Activated T-cell treated with anti-CD3 and anti-CD28 coated beads, Interleukin-2, amount 50 U/mL, for 24 hours (primary cell): ENCODE measurements at regions not wholly inside any gene's neighbourhood (a gene's known extent, or its start where the extent isn't known, plus 50 kb on each side); places are given as distances from the start of the nearest gene placed in this dataset.
"Not testable (repeated sequence)": the region's sequence is repeated elsewhere in the genome, so short reads cannot be mapped to it uniquely, and the experiment has no call there.

Source experiments
- DNase-seq: peaks from one replicate; pipeline ENCODE4 v3.0.0-alpha.2; 2020
- H3K27ac Mint-ChIP-seq: 2 replicates; pipeline ENCODE4 v1.8.0; 2020; ENCODE audit warnings: mild to moderate bottlenecking, mixed read lengths
- H3K27me3 Mint-ChIP-seq: 2 replicates; pipeline ENCODE4 v1.8.0; 2020; ENCODE audit warnings: mixed read lengths
- H3K36me3 Mint-ChIP-seq: 2 replicates; pipeline ENCODE4 v1.8.0; 2020; ENCODE audit warnings: low read depth, mixed read lengths
- H3K4me1 Mint-ChIP-seq: 2 replicates; pipeline ENCODE4 v1.8.0; 2020; ENCODE audit warnings: low read depth, mixed read lengths
- H3K4me3 Mint-ChIP-seq: 2 replicates; pipeline ENCODE4 v1.8.0; 2020; ENCODE audit warnings: mild to moderate bottlenecking, moderate library complexity, mixed read lengths
- H3K9me3 Mint-ChIP-seq: 2 replicates; pipeline ENCODE4 v1.8.0; 2020; ENCODE audit warnings: mixed read lengths

GRCh38 chr4:38367642-38368174 is 296.3 kb upstream of the KLF3 start:
- DNase-seq: no peak
- Mint-ChIP-seq H3K4me1 (peaks cover 32% of the 10 kb centered on the region), H3K9me3 (peaks cover 3% of the 10 kb centered on the region), H3K36me3 (no peaks in the 10 kb centered on the region), H3K27ac (no peak overlapping the region), H3K4me3 (no peak overlapping the region), H3K27me3 (no peaks in the 10 kb centered on the region)

GRCh38 chr4:38368613-38369012 is 295.4 kb upstream of the KLF3 start:
- no peaks in the 10 kb centered on the region for H3K36me3 Mint-ChIP-seq
- no peaks in the 10 kb centered on the region for H3K27me3 Mint-ChIP-seq
- H3K4me1 Mint-ChIP-seq: peaks cover 40% of the 10 kb centered on the region
- no peak overlapping the region for H3K27ac Mint-ChIP-seq
- H3K4me3 Mint-ChIP-seq: no peak overlapping the region
- H3K9me3 Mint-ChIP-seq: peaks cover 4% of the 10 kb centered on the region
- no peak for DNase-seq

DNA sequence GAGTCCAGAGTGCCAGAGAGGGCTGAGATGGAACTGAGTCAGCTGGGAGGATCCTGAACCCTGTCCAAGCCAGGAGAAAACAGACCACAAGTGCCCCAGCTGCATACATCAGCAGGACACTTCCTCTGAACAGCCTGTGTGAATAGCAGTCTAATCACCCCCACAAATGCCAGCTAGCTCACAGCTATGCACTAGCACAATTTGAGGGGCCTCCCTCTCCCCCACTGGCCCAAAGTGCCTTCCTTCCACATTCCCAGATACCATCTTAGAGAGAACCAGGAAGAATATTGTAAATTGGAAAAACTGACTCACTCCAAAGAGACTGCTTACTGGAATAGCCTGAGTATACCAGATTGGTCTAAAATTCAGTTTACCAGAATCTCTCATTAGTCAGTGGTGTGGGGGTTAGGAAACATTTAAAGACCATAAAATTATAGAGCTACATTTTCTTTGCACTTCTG is 292.6 kb upstream of the KLF3 start:
- Mint-ChIP-seq H3K27ac (no peak overlapping the region), H3K27me3 (no peaks in the 10 kb centered on the region), H3K9me3 (peaks cover 4% of the 10 kb centered on the region), H3K4me3 (no peak overlapping the region), H3K4me1 (peaks cover 36% of the 10 kb centered on the region), H3K36me3 (no peaks in the 10 kb centered on the region)
- DNase-seq: no peak

DNA sequence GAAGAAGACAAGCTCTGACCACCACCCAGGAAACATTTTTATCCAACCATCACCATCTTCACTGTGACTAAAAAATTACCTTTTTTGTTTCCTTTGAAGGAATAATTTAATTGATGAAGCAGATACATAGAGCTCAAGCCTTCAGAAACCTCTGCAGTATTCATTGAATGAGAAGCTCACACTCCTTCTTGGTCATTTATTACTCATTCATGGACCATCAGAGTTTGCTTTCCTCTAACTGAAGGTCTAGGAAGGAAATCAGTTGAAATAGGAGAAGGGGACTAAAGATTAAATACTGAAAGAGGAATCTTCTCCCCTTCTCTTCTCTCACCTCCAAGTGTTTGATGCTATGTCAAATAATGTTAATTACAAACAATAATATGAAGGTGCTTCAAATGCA is 290.6 kb upstream of the KLF3 start:
- Mint-ChIP-seq H3K9me3 (peaks cover 4% of the 10 kb centered on the region), H3K27ac (no peak overlapping the region), H3K27me3 (no peaks in the 10 kb centered on the region), H3K4me1 (peaks cover 20% of the 10 kb centered on the region), H3K36me3 (no peaks in the 10 kb centered on the region), H3K4me3 (no peak overlapping the region)
- DNase-seq: no peak

- Mint-ChIP-seq H3K27me3 (no peaks in the 10 kb centered on the region), H3K4me3 (no peak overlapping the region), H3K9me3 (peaks cover 4% of the 10 kb centered on the region), H3K36me3 (no peaks in the 10 kb centered on the region), H3K27ac (no peak overlapping the region), H3K4me1 (peaks cover 11% of the 10 kb centered on the region)
- DNase-seq: no peak
These were observed 286.8 kb upstream of the KLF3 start for GRCh38 chr4:38377195-38377594.

DNA sequence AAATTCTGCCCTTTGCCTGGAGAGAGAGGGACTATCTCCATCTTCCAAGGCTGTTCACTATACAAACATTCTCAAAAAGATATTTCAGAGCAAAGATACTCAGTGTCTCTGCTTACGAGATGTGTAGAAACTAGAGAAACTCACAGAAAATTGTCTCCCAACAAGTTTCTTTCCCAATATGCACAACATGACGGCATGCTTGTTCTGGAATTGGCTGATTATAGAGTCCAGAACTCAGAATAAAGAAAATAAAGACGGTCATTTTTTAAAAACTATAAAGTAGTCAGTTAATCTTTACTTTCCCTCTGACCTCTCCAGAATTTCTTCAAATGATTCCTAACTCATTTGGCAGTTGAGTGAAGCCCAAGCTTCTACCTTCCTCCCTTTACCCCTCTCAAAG is 285.5 kb upstream of the KLF3 start:
- no peak overlapping the region for H3K4me3 Mint-ChIP-seq
- no peak overlapping the region for H3K27ac Mint-ChIP-seq
- H3K4me1 Mint-ChIP-seq: peaks cover 4% of the 10 kb centered on the region
- no peaks in the 10 kb centered on the region for H3K9me3 Mint-ChIP-seq
- no peak for DNase-seq
- H3K36me3 Mint-ChIP-seq: no peaks in the 10 kb centered on the region
- H3K27me3 Mint-ChIP-seq: no peaks in the 10 kb centered on the region

GRCh38 chr4:38381788-38382187 is 282.2 kb upstream of the KLF3 start:
- no peaks in the 10 kb centered on the region for H3K9me3 Mint-ChIP-seq
- no peaks in the 10 kb centered on the region for H3K36me3 Mint-ChIP-seq
- no peaks in the 10 kb centered on the region for H3K27me3 Mint-ChIP-seq
- H3K4me1 Mint-ChIP-seq: peaks cover 20% of the 10 kb centered on the region
- no peak for DNase-seq
- H3K4me3 Mint-ChIP-seq: no peak overlapping the region
- no peak overlapping the region for H3K27ac Mint-ChIP-seq

DNA sequence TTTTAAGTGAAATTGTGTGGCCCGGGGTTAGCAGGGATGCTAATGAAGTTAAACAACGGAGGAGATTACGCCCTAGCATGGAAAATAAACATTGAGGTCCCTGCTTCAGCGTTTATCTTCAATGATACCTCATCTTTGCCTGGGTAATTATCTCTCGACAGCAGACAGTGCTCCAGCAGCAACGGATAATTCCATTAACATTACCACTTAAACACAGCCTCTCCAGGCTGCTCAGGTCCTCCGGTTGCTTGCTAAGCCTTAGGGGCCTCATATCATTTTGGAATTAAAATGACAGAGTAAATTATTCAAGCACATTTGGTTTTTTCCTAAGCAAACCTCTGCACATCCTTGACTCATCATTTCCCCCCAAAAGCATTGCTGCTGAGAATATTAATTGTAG is 281.5 kb upstream of the KLF3 start:
- no peak overlapping the region for H3K27ac Mint-ChIP-seq
- no peak for DNase-seq
- no peak overlapping the region for H3K4me3 Mint-ChIP-seq
- no peaks in the 10 kb centered on the region for H3K27me3 Mint-ChIP-seq
- H3K36me3 Mint-ChIP-seq: no peaks in the 10 kb centered on the region
- H3K9me3 Mint-ChIP-seq: no peaks in the 10 kb centered on the region
- peaks cover 21% of the 10 kb centered on the region for H3K4me1 Mint-ChIP-seq

DNA sequence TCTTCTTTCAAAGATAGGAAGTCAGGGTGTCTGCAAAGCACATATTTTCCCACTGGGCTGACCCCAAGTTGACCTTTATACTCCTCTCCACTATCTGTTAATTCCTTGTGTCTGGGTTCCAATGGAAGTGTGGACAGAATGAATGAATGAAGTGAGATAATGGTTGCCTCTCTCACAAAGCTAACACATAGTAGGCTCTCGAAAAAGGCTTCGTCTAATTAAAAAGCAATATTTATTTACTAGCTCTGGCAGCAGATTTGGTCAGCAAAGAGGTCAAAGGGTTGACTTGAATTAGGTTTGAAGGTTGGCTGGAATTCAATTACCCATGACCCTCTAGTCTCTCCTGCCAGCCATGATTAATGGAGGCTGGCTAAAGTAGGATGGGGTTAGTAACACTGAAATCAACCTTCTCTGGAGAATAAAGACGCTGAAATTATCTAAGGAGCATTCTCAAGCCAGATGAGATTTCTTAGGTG is 280.3 kb upstream of the KLF3 start:
- DNase-seq: no peak
- Mint-ChIP-seq H3K27ac (no peak overlapping the region), H3K36me3 (no peaks in the 10 kb centered on the region), H3K4me1 (peaks cover 21% of the 10 kb centered on the region), H3K27me3 (no peaks in the 10 kb centered on the region), H3K9me3 (peaks cover 4% of the 10 kb centered on the region), H3K4me3 (no peak overlapping the region)

DNA sequence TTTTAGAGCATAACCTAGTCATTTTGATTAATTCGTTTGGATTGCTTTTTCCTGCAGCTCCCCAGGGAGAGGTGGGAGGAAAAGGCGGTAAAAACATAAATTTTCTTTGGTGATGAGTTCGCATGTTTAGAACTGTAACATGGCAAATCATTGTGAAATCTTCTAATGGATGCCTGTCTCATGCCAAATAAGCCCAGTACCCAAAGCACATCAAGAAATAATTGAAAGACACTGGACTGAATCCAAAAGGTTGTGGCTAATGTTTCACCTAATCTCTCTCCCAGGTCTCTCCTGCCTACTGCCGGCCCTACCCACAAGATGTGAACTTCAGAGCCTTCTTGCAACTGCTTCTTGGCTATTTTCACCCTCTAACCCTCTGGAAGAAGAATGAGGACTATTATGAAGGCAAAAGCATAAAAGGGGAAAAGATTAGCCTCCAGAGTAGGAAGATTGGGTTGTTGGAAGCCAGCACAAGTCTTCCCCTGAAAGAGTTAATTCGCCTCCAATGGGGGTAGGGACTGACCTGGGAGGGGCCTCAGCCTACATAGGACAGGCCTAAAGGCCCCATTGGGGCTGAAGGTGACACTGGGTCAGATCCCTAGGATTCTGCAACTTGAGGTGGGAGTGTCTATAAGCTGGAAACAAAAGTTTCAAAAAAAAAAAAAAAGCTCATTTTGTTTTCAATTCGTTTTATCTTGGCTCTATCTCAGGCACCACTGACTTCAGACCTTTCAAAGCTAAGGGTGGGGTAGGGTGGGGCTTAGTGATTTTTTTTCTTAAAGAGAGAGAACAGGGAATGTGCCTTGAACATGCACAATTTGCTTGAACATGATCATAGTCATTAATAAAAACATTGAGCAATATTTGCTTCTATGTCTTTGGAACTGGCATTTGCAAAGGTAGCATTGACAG is 278.6 kb upstream of the KLF3 start:
- H3K36me3 Mint-ChIP-seq: peaks cover 2% of the 10 kb centered on the region
- peaks cover 28% of the 10 kb centered on the region for H3K4me1 Mint-ChIP-seq
- H3K9me3 Mint-ChIP-seq: peaks cover 13% of the 10 kb centered on the region
- H3K4me3 Mint-ChIP-seq: no peak overlapping the region
- no peaks in the 10 kb centered on the region for H3K27me3 Mint-ChIP-seq
- no peak for DNase-seq
- H3K27ac Mint-ChIP-seq: no peak overlapping the region

GRCh38 chr4:38386005-38386551 is 277.9 kb upstream of the KLF3 start:
- H3K36me3 Mint-ChIP-seq: peaks cover 2% of the 10 kb centered on the region
- H3K27me3 Mint-ChIP-seq: no peaks in the 10 kb centered on the region
- H3K4me1 Mint-ChIP-seq: peaks cover 28% of the 10 kb centered on the region
- H3K27ac Mint-ChIP-seq: no peak overlapping the region
- no peak overlapping the region for H3K4me3 Mint-ChIP-seq
- DNase-seq: no peak
- peaks cover 20% of the 10 kb centered on the region for H3K9me3 Mint-ChIP-seq

GRCh38 chr4:38386654-38387188 is 277.3 kb upstream of the KLF3 start:
- no peak for DNase-seq
- Mint-ChIP-seq H3K9me3 (peaks cover 25% of the 10 kb centered on the region), H3K36me3 (peaks cover 5% of the 10 kb centered on the region), H3K27me3 (no peaks in the 10 kb centered on the region), H3K27ac (no peak overlapping the region), H3K4me3 (no peak overlapping the region), H3K4me1 (peaks cover 28% of the 10 kb centered on the region)

GRCh38 chr4:38387348-38387747 is 276.7 kb upstream of the KLF3 start:
- Mint-ChIP-seq H3K9me3 (peaks cover 29% of the 10 kb centered on the region), H3K27ac (no peak overlapping the region), H3K4me3 (no peak overlapping the region), H3K4me1 (peaks cover 28% of the 10 kb centered on the region), H3K36me3 (peaks cover 7% of the 10 kb centered on the region), H3K27me3 (no peaks in the 10 kb centered on the region)
- DNase-seq: no peak

DNA sequence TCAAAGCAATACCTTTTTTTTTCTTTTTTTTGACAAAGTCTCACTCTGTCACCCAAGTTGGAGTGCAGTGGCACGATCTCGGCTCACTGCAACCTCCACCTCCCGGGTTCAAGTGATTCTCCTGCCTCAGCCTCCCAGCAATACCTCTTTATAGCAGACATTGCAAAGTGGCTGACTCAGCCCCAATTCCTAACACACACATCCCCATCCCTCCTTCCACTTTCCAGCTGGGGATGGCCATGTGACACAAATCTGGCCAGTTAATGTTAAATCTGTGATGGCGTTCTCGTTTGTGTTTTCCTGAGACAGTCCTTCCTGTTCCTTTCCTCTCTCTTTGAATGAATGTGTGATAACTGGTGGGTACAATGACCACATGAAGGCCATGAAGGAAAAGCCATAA is 276.2 kb upstream of the KLF3 start:
- DNase-seq: no peak
- Mint-ChIP-seq H3K27me3 (no peaks in the 10 kb centered on the region), H3K36me3 (peaks cover 7% of the 10 kb centered on the region), H3K4me1 (peaks cover 26% of the 10 kb centered on the region), H3K4me3 (no peak overlapping the region), H3K27ac (no peak overlapping the region), H3K9me3 (peaks cover 31% of the 10 kb centered on the region)

- not testable (repeated sequence) for DNase-seq, H3K4me3 Mint-ChIP-seq, H3K36me3 Mint-ChIP-seq, H3K27me3 Mint-ChIP-seq, H3K27ac Mint-ChIP-seq
- Mint-ChIP-seq H3K4me1 (peaks cover 25% of the 10 kb centered on the region), H3K9me3 (peaks cover 35% of the 10 kb centered on the region)
These were observed 275.1 kb upstream of the KLF3 start for GRCh38 chr4:38388907-38389306.
